ENCODE measurements at regions not wholly inside any gene's neighbourhood (a gene's known extent, or its start where the extent isn't known, plus 50 kb on each side); places are given as distances from the start of the nearest gene placed in this dataset.

DNA sequence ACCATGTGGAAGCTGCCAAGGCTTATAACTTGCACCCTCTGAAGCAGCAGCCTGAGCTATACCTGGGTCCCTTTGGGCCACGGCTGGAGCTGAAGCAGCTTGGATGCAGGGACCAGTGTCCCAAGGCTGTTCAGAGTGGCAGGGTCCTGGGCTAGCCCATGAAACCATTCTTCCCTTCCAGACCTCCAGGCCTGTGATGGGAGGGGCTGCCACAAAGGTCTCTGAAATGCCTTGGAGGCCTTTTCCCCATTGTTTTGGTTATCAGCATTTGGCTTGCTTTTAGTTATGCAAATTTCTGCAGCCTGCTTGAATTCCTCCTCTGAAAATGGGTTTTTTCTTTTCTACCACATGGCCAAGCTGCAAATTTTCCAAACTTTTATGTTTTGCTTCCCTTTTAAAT lies 433.7 kb upstream of the ACO1 start:
- TF ChIP-seq, protein P1, sequence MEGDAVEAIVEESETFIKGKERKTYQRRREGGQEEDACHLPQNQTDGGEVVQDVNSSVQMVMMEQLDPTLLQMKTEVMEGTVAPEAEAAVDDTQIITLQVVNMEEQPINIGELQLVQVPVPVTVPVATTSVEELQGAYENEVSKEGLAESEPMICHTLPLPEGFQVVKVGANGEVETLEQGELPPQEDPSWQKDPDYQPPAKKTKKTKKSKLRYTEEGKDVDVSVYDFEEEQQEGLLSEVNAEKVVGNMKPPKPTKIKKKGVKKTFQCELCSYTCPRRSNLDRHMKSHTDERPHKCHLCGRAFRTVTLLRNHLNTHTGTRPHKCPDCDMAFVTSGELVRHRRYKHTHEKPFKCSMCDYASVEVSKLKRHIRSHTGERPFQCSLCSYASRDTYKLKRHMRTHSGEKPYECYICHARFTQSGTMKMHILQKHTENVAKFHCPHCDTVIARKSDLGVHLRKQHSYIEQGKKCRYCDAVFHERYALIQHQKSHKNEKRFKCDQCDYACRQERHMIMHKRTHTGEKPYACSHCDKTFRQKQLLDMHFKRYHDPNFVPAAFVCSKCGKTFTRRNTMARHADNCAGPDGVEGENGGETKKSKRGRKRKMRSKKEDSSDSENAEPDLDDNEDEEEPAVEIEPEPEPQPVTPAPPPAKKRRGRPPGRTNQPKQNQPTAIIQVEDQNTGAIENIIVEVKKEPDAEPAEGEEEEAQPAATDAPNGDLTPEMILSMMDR (conservative IDR thresholded peaks at IDR 0.05; ENCODE audit: low read depth, low read length) = no peak
- no peak for TF ChIP-seq POLR2A (IDR thresholded peaks at IDR 0.05; ENCODE audit: low read depth, low read length)
- TF ChIP-seq RAD21 (IDR thresholded peaks at IDR 0.05; ENCODE audit: low read length) = no peak
- TF ChIP-seq CHD1 (IDR thresholded peaks at IDR 0.05; ENCODE audit: low read depth, low read length) = no peak
- TF ChIP-seq USF2 (IDR thresholded peaks at IDR 0.05; ENCODE audit: low read depth, low read length) = no peak
- TF ChIP-seq RCOR1 (IDR thresholded peaks at IDR 0.05; ENCODE audit: insufficient replicate concordance, low read length) = no peak
- TF ChIP-seq FOS (IDR thresholded peaks at IDR 0.05; ENCODE audit: low read depth, low read length) = no peak
